HEK293T (cell line): ENCODE measurements at regions not wholly inside any gene's neighbourhood (a gene's known extent, or its start where the extent isn't known, plus 50 kb on each side); places are given as distances from the start of the nearest gene placed in this dataset.

Experiments used
- CTCF ChIA-PET: fragments of 350-600 bp; formaldehyde crosslinking; extraction: SDS; loops from one replicate; lab custom pipeline; 2021; ENCODE audit warnings: antibody characterized with exemption, inconsistent platforms; lab: Yijun Ruan, JAX
- POLR2A ChIA-PET: fragments of 350-600 bp; formaldehyde crosslinking; extraction: SDS; loops from one replicate; lab custom pipeline; 2020; ENCODE audit warnings: antibody characterized with exemption, inconsistent platforms; lab: Yijun Ruan, JAX
- DNase-seq: peaks from one replicate; pipeline ENCODE4 v3.0.0; 2012; ENCODE audit warnings: mixed read lengths; ENCODE audit errors: extremely low spot score
- ARNT ChIP-seq: fragments of 450-650 bp; IDR thresholded peaks from 2 replicates; pipeline ENCODE4 v1.6.1; 2017; ENCODE audit warnings: mild to moderate bottlenecking
- BHLHE40 ChIP-seq: fragments of 450-650 bp; IDR thresholded peaks from 2 replicates; pipeline ENCODE4 v1.6.1; 2016; ENCODE audit warnings: mild to moderate bottlenecking, moderate library complexity, borderline replicate concordance
- CTBP1 ChIP-seq: fragments of 450-650 bp; IDR thresholded peaks from 2 replicates; pipeline ENCODE4 v1.6.1; 2016; ENCODE audit warnings: borderline replicate concordance
- ELF4 ChIP-seq: fragments of 450-650 bp; IDR thresholded peaks from 2 replicates; pipeline ENCODE4 v1.6.1; 2017; ENCODE audit warnings: antibody characterized with exemption
- FOXA1 ChIP-seq: fragments of 450-650 bp; IDR thresholded peaks from 2 replicates; pipeline ENCODE4 v1.6.1; 2016; ENCODE audit warnings: mild to moderate bottlenecking
- FOXK2 ChIP-seq: fragments of 450-650 bp; IDR thresholded peaks from 2 replicates; pipeline ENCODE4 v1.6.1; 2016; ENCODE audit warnings: mild to moderate bottlenecking
- FOXM1 ChIP-seq: fragments of 450-650 bp; IDR thresholded peaks from 2 replicates; pipeline ENCODE4 v1.6.1; 2017; ENCODE audit warnings: mild to moderate bottlenecking, borderline replicate concordance
- HDGF ChIP-seq: fragments of 450-650 bp; IDR thresholded peaks from 2 replicates; pipeline ENCODE4 v1.6.1; 2017; ENCODE audit warnings: antibody characterized with exemption, borderline replicate concordance
- L3MBTL2 ChIP-seq: fragments of 450-650 bp; conservative IDR thresholded peaks from 2 replicates; pipeline ENCODE4 v1.6.1; 2016; ENCODE audit warnings: mild to moderate bottlenecking
- LEF1 ChIP-seq: fragments of 450-650 bp; IDR thresholded peaks from 2 replicates; pipeline ENCODE4 v1.6.1; 2017; ENCODE audit warnings: mild to moderate bottlenecking, borderline replicate concordance
- NFRKB ChIP-seq: fragments of 450-650 bp; IDR thresholded peaks from 2 replicates; pipeline ENCODE4 v1.6.1; 2016; ENCODE audit warnings: mild to moderate bottlenecking, moderate library complexity
- SP1 ChIP-seq: fragments of 450-650 bp; IDR thresholded peaks from 2 replicates; pipeline ENCODE4 v1.6.1; 2017
- SUZ12 ChIP-seq: fragments of 450-650 bp; IDR thresholded peaks from 2 replicates; pipeline ENCODE4 v1.6.1; 2016; ENCODE audit warnings: mild to moderate bottlenecking
- TARDBP ChIP-seq: fragments of 450-650 bp; IDR thresholded peaks from 2 replicates; pipeline ENCODE4 v1.6.1; 2016
- ZNF384 ChIP-seq: fragments of 450-650 bp; IDR thresholded peaks from 2 replicates; pipeline ENCODE4 v1.6.1; 2016
- TF ChIP-seq, protein P1 (sequence below): fragments of 450-650 bp; IDR thresholded peaks from 2 replicates; pipeline ENCODE4 v1.6.1; 2016

DNA sequence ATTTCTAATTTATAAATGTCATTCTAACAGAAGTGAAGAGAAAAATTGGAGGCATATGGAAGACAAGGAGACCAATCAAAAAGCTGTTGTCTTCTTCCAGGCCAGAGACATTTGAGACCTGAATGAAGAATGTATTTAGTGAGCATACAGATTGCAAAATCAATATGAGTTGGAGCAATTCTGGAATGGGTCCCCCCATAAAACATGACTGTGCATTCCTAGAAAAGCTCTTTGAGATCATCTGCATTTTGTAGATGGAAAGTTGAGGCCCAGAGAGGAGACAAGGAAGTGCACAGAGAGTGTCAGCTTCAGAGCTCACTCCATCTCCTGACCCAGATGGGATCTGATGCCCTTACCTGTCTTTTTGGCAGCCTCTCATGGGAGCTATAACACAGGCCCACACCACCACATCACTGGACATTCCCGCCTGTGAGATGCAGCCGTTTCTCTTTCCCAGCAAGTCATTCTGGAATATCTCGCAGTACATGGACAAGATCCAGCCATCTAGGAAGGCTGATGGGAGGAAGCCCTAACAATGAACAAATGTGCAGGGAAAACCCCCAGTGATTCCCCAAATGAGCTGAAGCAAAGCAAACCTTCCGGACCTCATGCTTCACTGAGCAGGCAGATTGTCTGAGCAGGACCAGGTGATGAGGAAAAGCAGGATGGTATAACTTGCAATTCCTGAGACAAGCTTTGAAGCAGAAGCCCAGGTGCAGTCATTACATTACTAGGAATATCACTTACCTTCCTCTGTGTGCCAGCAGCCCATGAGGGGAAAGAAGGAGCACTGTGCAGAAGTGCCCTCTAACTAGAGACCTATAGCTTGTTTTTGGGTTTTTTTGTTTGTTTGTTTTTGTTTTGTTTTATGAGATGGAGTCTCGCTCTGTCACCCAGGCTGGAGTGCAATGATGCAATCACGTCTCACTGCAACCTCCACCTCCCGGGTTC, 445.6 kb downstream of the PLPP3 start:
- CTCF ChIA-PET, result no interaction called here
- no peak for TF ChIP-seq LEF1
- no peak for TF ChIP-seq HDGF
- TF ChIP-seq FOXK2, result no peak
- TF ChIP-seq BHLHE40, result no peak
- TF ChIP-seq L3MBTL2, result no peak
- no peak for TF ChIP-seq TARDBP
- TF ChIP-seq FOXM1, result no peak
- no peak for TF ChIP-seq SP1
- TF ChIP-seq ARNT, result no peak
- no peak for TF ChIP-seq FOXA1
- TF ChIP-seq, protein P1, sequence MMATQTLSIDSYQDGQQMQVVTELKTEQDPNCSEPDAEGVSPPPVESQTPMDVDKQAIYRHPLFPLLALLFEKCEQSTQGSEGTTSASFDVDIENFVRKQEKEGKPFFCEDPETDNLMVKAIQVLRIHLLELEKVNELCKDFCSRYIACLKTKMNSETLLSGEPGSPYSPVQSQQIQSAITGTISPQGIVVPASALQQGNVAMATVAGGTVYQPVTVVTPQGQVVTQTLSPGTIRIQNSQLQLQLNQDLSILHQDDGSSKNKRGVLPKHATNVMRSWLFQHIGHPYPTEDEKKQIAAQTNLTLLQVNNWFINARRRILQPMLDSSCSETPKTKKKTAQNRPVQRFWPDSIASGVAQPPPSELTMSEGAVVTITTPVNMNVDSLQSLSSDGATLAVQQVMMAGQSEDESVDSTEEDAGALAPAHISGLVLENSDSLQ, result no peak
- no peak for TF ChIP-seq SUZ12
- TF ChIP-seq ZNF384, result no peak
- no peak for TF ChIP-seq NFRKB
- TF ChIP-seq ELF4, result no peak
- POLR2A ChIA-PET, result no interaction called here
- DNase-seq, result no peak

DNA sequence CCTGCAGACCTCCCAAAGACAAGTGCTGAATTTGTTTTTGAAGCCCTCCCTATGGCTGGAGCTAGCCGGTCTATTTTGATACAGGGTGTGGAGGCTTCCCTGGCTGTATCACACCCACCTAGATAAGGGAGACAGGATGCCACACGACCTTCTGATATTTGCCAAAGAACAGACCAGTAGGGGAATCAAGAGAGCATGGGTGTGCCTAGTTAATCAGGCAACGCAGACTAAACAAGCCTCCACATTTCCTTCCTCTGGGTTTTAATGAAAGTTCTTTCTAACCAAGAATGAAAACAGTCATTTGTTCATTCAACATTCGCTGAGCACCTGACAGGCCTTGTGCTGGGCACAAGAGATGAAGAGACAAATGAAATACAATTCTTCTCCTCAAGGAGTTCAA, 446.8 kb downstream of the PLPP3 start:
- DNase-seq, result no peak
- CTCF ChIA-PET, result no interaction called here
- TF ChIP-seq L3MBTL2 (no peak), ELF4 (no peak), SUZ12 (no peak), FOXA1 (no peak), TARDBP (no peak), BHLHE40 (no peak), ZNF384 (no peak), FOXK2 (no peak), CTBP1 (no peak), FOXM1 (no peak), LEF1 (no peak), HDGF (no peak), NFRKB (no peak), ARNT (no peak), SP1 (no peak)
- TF ChIP-seq, protein P1, result no peak
- POLR2A ChIA-PET, result no interaction called here

DNA sequence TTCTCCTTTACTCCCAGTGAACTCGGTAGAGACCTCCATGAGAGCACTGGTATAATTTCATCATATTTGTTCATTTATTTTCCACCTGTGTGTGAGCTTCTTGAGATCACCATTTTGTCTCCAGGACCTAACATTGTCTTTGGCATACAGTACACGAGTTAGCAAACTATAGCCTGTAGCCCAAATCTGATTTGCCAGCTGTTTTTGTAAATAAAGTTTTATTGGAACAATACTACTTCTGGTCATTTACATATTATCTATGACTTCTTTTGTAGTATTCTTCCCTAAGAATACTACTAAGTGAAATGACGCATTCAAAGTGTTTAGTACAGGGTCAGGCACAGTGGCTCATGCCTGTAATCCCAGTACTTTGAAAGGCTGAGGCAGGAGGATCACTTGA, 449.5 kb downstream of the PLPP3 start:
- ChIA-PET CTCF (no interaction called here), POLR2A (no interaction called here)
- no peak for TF ChIP-seq NFRKB
- TF ChIP-seq FOXA1, result no peak
- no peak for TF ChIP-seq TARDBP
- TF ChIP-seq CTBP1, result no peak
- TF ChIP-seq ELF4, result no peak
- TF ChIP-seq ARNT, result no peak
- no peak for TF ChIP-seq SUZ12
- TF ChIP-seq FOXM1, result no peak
- no peak for TF ChIP-seq ZNF384
- TF ChIP-seq LEF1, result no peak
- TF ChIP-seq BHLHE40, result no peak
- TF ChIP-seq FOXK2, result no peak
- DNase-seq, result no peak

DNA sequence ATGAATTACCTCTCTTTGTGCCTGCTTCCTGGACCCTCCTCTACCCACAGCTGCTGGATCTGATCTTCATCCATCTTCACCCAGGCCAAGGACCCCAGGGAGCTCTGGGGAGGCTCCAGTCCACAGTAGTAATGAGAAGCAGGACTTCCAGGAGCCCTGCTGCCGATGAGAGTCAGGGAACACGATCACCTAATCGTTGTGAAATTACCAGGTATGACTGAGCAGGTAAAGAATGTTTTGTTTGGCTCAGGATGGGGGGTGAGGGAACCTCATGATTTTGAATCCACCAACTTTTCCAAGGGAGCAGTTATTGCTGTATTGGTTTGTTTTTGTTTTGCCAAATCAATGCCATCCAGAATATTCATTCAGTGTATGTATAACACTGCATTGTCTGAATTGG, 454.0 kb downstream of the PLPP3 start:
- CTCF ChIA-PET, result no interaction called here
- POLR2A ChIA-PET, result no interaction called here

DNA sequence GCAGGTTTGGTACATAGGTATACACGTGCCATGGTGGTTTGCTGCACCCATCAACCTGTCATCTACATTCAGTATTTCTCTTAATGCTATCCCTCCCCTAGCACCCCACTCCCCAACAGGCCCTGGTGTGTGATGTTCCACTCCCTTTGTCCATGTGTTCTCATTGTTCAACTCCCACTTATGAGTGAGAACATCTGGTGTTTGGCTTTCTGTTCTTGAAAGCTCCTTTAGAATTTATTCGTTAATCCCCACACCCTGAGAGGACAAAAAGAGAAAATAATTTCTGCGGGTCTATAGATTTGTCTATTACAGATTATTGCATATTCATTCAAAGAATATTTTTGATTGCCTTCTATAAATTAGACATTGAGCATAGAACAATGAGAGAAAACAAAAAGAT, 455.5 kb downstream of the PLPP3 start:
- ChIA-PET CTCF (no interaction called here), POLR2A (no interaction called here)
- DNase-seq, result no peak
- TF ChIP-seq ZNF384, result no peak
- TF ChIP-seq FOXK2, result no peak
- no peak for TF ChIP-seq FOXM1
- no peak for TF ChIP-seq SP1
- no peak for TF ChIP-seq FOXA1
- TF ChIP-seq TARDBP, result no peak

More for the DNA sequence above, 454.0 kb downstream of the PLPP3 start:
- TF ChIP-seq ZNF384 (no peak), FOXA1 (no peak), BHLHE40 (no peak), L3MBTL2 (no peak), SP1 (no peak)
- DNase-seq, result no peak

DNA sequence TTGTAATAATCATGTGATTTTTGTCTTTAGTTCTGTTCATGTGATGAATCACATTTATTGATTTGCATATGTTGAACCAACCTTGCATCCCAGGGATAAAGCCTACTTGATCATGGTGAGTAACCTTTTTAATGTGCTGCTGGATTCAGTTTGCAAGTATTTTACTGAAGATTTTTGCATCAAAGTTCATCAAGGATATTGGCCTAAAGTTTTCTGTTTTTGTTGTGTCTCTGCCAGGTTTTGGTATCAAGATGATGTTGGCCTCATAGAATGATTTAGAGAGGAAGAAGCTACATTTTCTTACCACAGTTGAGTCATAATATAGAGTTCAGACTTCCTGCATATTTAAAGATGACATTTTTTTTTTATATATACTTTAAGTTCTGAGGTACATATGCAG, 455.9 kb downstream of the PLPP3 start:
- no peak for TF ChIP-seq FOXK2
- TF ChIP-seq SP1, result no peak
- no peak for TF ChIP-seq ZNF384
- TF ChIP-seq L3MBTL2, result no peak
- TF ChIP-seq FOXA1, result no peak
- TF ChIP-seq LEF1, result no peak
- TF ChIP-seq, protein P1, result no peak
- no peak for TF ChIP-seq HDGF
- TF ChIP-seq TARDBP, result no peak
- no peak for TF ChIP-seq CTBP1
- TF ChIP-seq SUZ12, result no peak
- no peak for TF ChIP-seq FOXM1
- no peak for TF ChIP-seq BHLHE40
- TF ChIP-seq NFRKB, result no peak
- ChIA-PET CTCF (no interaction called here), POLR2A (no interaction called here)
- no peak for DNase-seq
